Eye (tissue), 1 donor: ENCODE measurements at regions not wholly inside any gene's neighbourhood (a gene's known extent, or its start where the extent isn't known, plus 50 kb on each side); places are given as distances from the start of the nearest gene placed in this dataset.

Experiments used
- DNase-seq: peaks from one replicate; pipeline ENCODE4 v3.0.0-alpha.2; 2015

- DNase-seq, result no peak
Measured at GRCh38 chr7:41162612-41163011, 540.3 kb downstream of the INHBA start.

GRCh38 chr7:41161041-41161587, 541.8 kb downstream of the INHBA start:
- no peak for DNase-seq

- DNase-seq, result no peak
Measured at GRCh38 chr7:41156268-41156667, 546.6 kb downstream of the INHBA start.

GRCh38 chr7:41153268-41153667, 549.6 kb downstream of the INHBA start:
- DNase-seq, result no peak

GRCh38 chr7:41152179-41152678, 550.7 kb downstream of the INHBA start:
- no peak for DNase-seq

GRCh38 chr7:41149576-41149975, 553.3 kb downstream of the INHBA start:
- DNase-seq, result no peak

GRCh38 chr7:41148521-41148951, 554.4 kb downstream of the INHBA start:
- DNase-seq, result no peak

- DNase-seq, result no peak
Measured at GRCh38 chr7:41147606-41148485, 555.0 kb downstream of the INHBA start.

- no peak for DNase-seq
Measured at GRCh38 chr7:41146429-41146828, 556.5 kb downstream of the INHBA start.

GRCh38 chr7:41145656-41146055, 557.2 kb downstream of the INHBA start:
- DNase-seq, result no peak

GRCh38 chr7:41142904-41143473, 559.9 kb downstream of the INHBA start:
- no peak for DNase-seq

- no peak for DNase-seq
Measured at GRCh38 chr7:41139789-41140188, 563.1 kb downstream of the INHBA start.

GRCh38 chr7:41136551-41136950, 566.3 kb downstream of the INHBA start:
- DNase-seq, result no peak

GRCh38 chr7:41135511-41135910, 567.4 kb downstream of the INHBA start:
- no peak for DNase-seq

GRCh38 chr7:41134300-41135255, 568.3 kb downstream of the INHBA start:
- DNase-seq, result no peak

- DNase-seq, result no peak
Measured at GRCh38 chr7:41133690-41134299, 569.1 kb downstream of the INHBA start.

- DNase-seq, result no peak
Measured at GRCh38 chr7:41131956-41132355, 570.9 kb downstream of the INHBA start.

GRCh38 chr7:41130561-41131236, 572.2 kb downstream of the INHBA start:
- DNase-seq, result no peak

- peak; percentile 41 for DNase-seq
Measured at GRCh38 chr7:41130086-41130485, 572.8 kb downstream of the INHBA start.

GRCh38 chr7:41125343-41125742, 577.5 kb downstream of the INHBA start:
- no peak for DNase-seq

- DNase-seq, result no peak
Measured at GRCh38 chr7:41122256-41122987, 580.5 kb downstream of the INHBA start.
